ENCODE measurements at regions not wholly inside any gene's neighbourhood (a gene's known extent, or its start where the extent isn't known, plus 50 kb on each side); places are given as distances from the start of the nearest gene placed in this dataset.

GRCh38 chr2:226074391-226074790 lies 674.9 kb downstream of the NYAP2 start:
- Histone ChIP-seq H3K27ac (ENCODE audit: extremely low read length, insufficient read depth, low read length) (no peak overlapping the region), H3K9ac (ENCODE audit: insufficient read depth, low read depth, low read length) (no peak overlapping the region), H3K27me3 (ENCODE audit: control insufficient read depth in 1 of 2, insufficient read depth in 2 of 2, low read length in 2 of 2) (no peaks in the 10 kb centered on the region; a peak in 1 of 5 replicates), H3K4me1 (ENCODE audit: insufficient read depth, low read length) (no peaks in the 10 kb centered on the region), H3K4me3 (replicated peaks in 1 of 3; ENCODE audit: insufficient read depth in 1 of 3, low read depth in 2 of 3, low read length in 3 of 3) (no peak overlapping the region), H4K20me1 (ENCODE audit: insufficient read depth, low read length) (no peaks in the 10 kb centered on the region), H3K4me2 (ENCODE audit: low read depth, low read length) (no peak overlapping the region), H3K9me3 (ENCODE audit: low read length) (no peaks in the 10 kb centered on the region), H3K36me3 (replicated peaks in 1 of 2; ENCODE audit: control insufficient read depth in 1 of 2, insufficient read depth in 2 of 2, low read length in 2 of 2) (no peaks in the 10 kb centered on the region), H2AFZ (ENCODE audit: low read length) (no peak overlapping the region), H3K79me2 (ENCODE audit: insufficient read depth, low read length) (no peaks in the 10 kb centered on the region)
- WGBS (ENCODE audit: low lambda C conversion rate): 21% methylated on average over 5 of the region's 5 CpGs
- in situ Hi-C loops (cut with HindIII; ENCODE audit: extremely low pct_ligation_motif_present, low pct_unique_long_range_greater_than_20kb) (no loop called here), intact Hi-C loops (cut with micrococcal nuclease; ENCODE audit: unreplicated experiment) (no loop called here)
- ATAC-seq (no peak), DNase-seq (ENCODE audit: low spot score) (no peak), FAIRE-seq (no peak)
- POLR2A ChIA-PET: no interaction called here
- CTCF ChIA-PET (ENCODE audit: low intra/inter-chr PET ratio, low total read pairs): no interaction called here
- BruUV-seq (replicated peaks): no TSS peak
- TF ChIP-seq MED13 (CRISPR knock-in tag; IDR thresholded peaks at IDR 0.05) (no peak), ESRRA (CRISPR knock-in tag; IDR thresholded peaks at IDR 0.05; ENCODE audit: low read depth) (no peak), ZFP36L1 (CRISPR knock-in tag; IDR thresholded peaks at IDR 0.05) (no peak), ZNF709 (CRISPR knock-in tag; IDR thresholded peaks at IDR 0.05) (no peak), NR2C2 (CRISPR knock-in tag; IDR thresholded peaks at IDR 0.05; ENCODE audit: borderline replicate concordance) (no peak), THYN1 (CRISPR knock-in tag; IDR thresholded peaks at IDR 0.05; ENCODE audit: borderline replicate concordance, low read depth) (no peak), BRCA1 (CRISPR knock-in tag; IDR thresholded peaks at IDR 0.05) (no peak), MXD1 (CRISPR knock-in tag; IDR thresholded peaks at IDR 0.05) (no peak), ZNF264 (CRISPR knock-in tag; IDR thresholded peaks at IDR 0.05) (no peak), ZHX1 (CRISPR knock-in tag; IDR thresholded peaks at IDR 0.05; ENCODE audit: low read depth) (no peak), PITX1 (CRISPR knock-in tag; IDR thresholded peaks at IDR 0.05) (no peak), ZFP36 (IDR thresholded peaks at IDR 0.05; ENCODE audit: borderline replicate concordance, low read depth, low read length, partially characterized antibody) (no peak)
- TF ChIP-seq, protein P1, sequence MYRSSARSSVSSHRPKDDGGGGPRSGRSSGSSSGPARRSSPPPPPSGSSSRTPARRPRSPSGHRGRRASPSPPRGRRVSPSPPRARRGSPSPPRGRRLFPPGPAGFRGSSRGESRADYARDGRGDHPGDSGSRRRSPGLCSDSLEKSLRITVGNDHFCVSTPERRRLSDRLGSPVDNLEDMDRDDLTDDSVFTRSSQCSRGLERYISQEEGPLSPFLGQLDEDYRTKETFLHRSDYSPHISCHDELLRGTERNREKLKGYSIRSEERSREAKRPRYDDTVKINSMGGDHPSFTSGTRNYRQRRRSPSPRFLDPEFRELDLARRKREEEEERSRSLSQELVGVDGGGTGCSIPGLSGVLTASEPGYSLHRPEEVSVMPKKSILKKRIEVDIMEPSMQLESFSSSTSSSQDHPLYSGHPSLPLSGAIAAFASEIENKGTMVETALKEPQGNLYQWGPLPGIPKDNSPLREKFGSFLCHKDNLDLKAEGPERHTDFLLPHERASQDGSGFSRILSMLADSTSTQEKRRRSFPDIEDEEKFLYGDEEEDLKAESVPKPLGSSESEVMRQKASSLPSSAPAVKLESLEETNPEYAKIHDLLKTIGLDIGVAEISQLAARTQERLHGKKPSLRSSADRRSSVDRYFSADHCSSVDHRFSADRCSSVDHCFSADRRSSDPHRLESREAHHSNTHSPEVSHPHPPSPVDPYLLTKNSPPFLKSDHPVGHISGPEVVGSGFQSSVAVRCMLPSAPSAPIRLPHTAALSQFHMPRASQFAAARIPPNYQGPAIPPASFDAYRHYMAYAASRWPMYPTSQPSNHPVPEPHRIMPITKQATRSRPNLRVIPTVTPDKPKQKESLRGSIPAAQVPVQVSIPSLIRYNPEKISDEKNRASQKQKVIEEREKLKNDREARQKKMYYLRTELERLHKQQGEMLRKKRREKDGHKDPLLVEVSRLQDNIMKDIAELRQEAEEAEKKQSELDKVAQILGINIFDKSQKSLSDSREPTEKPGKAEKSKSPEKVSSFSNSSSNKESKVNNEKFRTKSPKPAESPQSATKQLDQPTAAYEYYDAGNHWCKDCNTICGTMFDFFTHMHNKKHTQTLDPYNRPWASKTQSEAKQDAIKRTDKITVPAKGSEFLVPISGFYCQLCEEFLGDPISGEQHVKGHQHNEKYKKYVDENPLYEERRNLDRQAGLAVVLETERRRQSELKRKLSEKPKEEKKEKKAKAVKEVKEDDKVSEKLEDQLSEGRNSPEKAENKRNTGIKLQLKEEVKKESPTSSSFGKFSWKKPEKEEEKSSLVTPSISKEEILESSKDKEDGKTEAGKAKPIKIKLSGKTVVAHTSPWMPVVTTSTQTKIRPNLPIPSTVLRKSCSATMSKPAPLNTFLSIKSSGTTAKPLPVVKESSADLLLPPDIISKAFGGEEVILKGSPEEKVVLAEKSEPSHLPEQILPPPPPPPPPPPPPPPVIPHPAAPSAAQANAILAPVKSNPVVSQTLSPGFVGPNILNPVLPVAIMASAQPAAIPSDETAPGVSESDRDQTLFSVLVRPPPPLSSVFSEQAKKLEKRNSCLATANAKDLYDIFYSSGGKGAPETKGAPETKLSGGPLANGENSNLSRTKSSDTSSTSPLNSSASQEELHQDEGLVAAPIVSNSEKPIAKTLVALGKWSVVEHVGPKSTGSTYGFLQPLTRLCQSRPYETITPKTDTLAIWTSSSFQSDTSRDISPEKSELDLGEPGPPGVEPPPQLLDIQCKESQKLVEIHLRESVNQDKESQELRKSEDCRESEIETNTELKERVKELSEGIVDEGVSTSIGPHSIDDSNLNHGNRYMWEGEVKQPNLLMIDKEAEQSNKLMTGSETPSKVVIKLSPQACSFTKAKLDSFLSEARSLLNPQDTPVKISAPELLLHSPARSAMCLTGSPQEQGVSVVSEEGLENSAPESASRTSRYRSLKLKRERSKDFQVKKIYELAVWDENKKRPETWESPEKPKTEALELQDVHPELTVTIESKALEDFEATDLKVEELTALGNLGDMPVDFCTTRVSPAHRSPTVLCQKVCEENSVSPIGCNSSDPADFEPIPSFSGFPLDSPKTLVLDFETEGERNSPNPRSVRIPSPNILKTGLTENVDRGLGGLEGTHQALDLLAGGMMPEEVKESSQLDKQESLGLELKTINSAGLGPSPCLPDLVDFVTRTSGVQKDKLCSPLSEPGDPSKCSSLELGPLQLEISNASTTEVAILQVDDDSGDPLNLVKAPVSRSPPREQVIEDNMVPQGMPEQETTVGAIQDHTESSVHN (CRISPR knock-in tag; IDR thresholded peaks at IDR 0.05): no peak
